K562 (cell line): ENCODE measurements at regions not wholly inside any gene's neighbourhood (a gene's known extent, or its start where the extent isn't known, plus 50 kb on each side); places are given as distances from the start of the nearest gene placed in this dataset.
A peak's percentile ranks its signal among the peaks of the same experiment; 100 is the strongest.

Experiments used
- ETV1 ChIP-seq: fragments of 450-650 bp; conservative IDR thresholded peaks from 2 replicates; pipeline ENCODE4 v1.6.1; 2016; ENCODE audit warnings: missing genetic modification characterization, control low read depth, low read depth, missing compliant biosample characterization
- FOXA3 ChIP-seq, 2 experiments: fragments of 450-650 bp in 1 of 2; sonication (generic) in 1 of 2; formaldehyde crosslinking; IDR thresholded peaks in 1 of 2; conservative IDR thresholded peaks in 1 of 2; 2 replicates each; pipeline versions ENCODE4 v1.4.0 to v1.8.0; 2020 to 2022; ENCODE audit warnings: mild to moderate bottlenecking in 2 of 2, missing genetic modification reagents in 1 of 2
- L3MBTL2 ChIP-seq: fragments of 450-650 bp; IDR thresholded peaks from 2 replicates; pipeline ENCODE4 v1.6.1; 2016; ENCODE audit warnings: mild to moderate bottlenecking, moderate library complexity
- MCM3 ChIP-seq: fragments of 450-650 bp; IDR thresholded peaks from 2 replicates; pipeline ENCODE4 v1.6.1; 2016
- MYC ChIP-seq, 2 experiments: fragments of 250-450 bp in 1 of 2; sonication (Bioruptor Pico) in 1 of 2; IDR thresholded peaks; 2 replicates each; pipeline versions ENCODE4 v1.5.1 to v1.6.1; 2012 to 2021; ENCODE audit warnings: low read depth in 2 of 2, borderline replicate concordance in 1 of 2, improper control_type of control experiment in 1 of 2, low read length in 1 of 2, mild to moderate bottlenecking in 1 of 2, moderate library complexity in 1 of 2
- SMC3 ChIP-seq: conservative IDR thresholded peaks from 2 replicates; pipeline ENCODE4 v1.6.1; 2011; ENCODE audit warnings: low read depth, low read length, improper control_type of control experiment; ENCODE audit not compliant: insufficient read depth
- YY1 ChIP-seq, 3 experiments: IDR thresholded peaks; 2 replicates each; pipeline ENCODE4 v1.6.1; 2011; ENCODE audit warnings: low read length in 2 of 3, mild to moderate bottlenecking in 2 of 3, moderate library complexity in 2 of 3, borderline replicate concordance in 1 of 3, control low read depth in 1 of 3, low read depth in 1 of 3; ENCODE audit not compliant: insufficient read depth in 3 of 3, insufficient replicate concordance in 2 of 3, control insufficient read depth in 1 of 3, insufficient read length in 1 of 3; ENCODE audit errors: extremely low read depth in 1 of 3
- ZNF217 ChIP-seq: sonication (generic); formaldehyde crosslinking; IDR thresholded peaks from 2 replicates; pipeline ENCODE4 v1.8.0; 2022; ENCODE audit warnings: mild to moderate bottlenecking, missing genetic modification reagents
- TF ChIP-seq, protein P1 (sequence below): fragments of 450-650 bp; IDR thresholded peaks from 2 replicates; pipeline ENCODE4 v1.6.1; 2016; ENCODE audit warnings: antibody characterized with exemption
- TF ChIP-seq, protein P2 (sequence below), 2 experiments: fragments of 250-450 bp in 1 of 2; fragments of 450-650 bp in 1 of 2; sonication (Bioruptor Pico) in 1 of 2; IDR thresholded peaks; 2 replicates each; pipeline versions ENCODE4 v1.6.1 to v1.8.0; 2016 to 2021; ENCODE audit warnings: mild to moderate bottlenecking in 2 of 2, moderate library complexity in 2 of 2, missing compliant biosample characterization in 1 of 2, missing genetic modification characterization in 1 of 2
- TF ChIP-seq, protein P3 (sequence below): fragments of 200-600 bp; sonication (generic); IDR thresholded peaks from one replicate; pipeline ENCODE4 v1.6.1; 2012; ENCODE audit warnings: mild to moderate bottlenecking, low read depth, low read length, inconsistent platforms

DNA sequence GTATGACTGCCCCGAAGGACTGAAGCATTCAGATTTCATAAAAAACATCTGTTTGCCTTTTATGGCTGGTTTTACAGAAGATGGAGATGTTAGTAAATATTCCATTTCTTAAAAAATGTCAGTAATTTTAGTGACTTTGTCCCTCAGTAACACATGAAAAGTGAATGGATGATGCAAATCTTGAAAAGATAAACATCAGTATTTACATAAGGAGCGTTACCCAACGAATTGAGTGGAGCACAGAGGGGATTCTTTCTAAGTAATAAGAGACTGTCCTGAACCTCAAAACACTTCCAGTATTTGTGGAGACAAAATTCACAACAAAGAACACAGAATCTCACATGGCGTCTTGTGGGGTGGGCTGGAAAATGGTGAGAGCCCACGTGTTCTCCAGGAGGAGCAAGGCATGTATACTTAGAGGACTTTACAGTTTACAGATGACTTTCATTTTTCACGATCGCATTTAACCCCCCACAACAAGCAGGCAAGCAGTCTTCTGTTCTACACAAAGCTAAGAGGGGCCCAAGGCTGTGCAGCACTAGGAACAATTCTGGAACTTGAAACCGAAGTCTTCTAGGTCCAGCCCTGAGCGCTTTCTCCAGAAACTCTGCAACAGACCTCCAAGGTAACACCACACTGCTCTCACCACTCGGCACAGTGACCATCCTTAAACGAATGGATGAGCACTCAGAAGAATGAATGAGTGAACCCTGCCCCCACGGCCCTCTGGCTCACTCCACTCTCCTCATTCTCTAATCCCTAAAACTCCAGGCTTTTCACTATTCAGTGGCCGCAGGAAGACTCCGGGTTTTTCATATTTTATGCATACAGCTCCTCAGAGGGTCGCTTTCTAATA is 709.8 kb downstream of the UQCRFS1 start (continued):
- TF ChIP-seq FOXA3 (CRISPR knock-in tag; conservative IDR thresholded peaks at IDR 0.05 in 1 of 2, IDR thresholded peaks at IDR 0.05 in 1 of 2) (peak; percentile 50 to 86; a peak in 3 of 4 replicates), L3MBTL2 (peak; percentile 14; the same call in 1 of the 2 replicates), SMC3 (no peak), YY1 (IDR thresholded peaks at IDR 0.05; ENCODE audit: borderline replicate concordance in 1 of 3, control insufficient read depth in 1 of 3, extremely low read depth in 1 of 3, insufficient read depth in 3 of 3, insufficient read length in 1 of 3, insufficient replicate concordance in 2 of 3, low read depth in 1 of 3, low read length in 2 of 3) (peak in 1 of 3 experiments; percentile 17), ETV1 (tag) (0 out of 2 replicates have a peak, but pooled peaks have one; percentile 14), MYC (IDR thresholded peaks at IDR 0.05; ENCODE audit: low read depth, low read length) (0 out of 2 replicates have a peak, but pooled peaks have one; percentile 24), MYC (CRISPR knock-in tag; IDR thresholded peaks at IDR 0.05; ENCODE audit: borderline replicate concordance, low read depth) (no peak), ZNF217 (CRISPR knock-in tag) (no peak), MCM3 (no peak)
- TF ChIP-seq, protein P1, sequence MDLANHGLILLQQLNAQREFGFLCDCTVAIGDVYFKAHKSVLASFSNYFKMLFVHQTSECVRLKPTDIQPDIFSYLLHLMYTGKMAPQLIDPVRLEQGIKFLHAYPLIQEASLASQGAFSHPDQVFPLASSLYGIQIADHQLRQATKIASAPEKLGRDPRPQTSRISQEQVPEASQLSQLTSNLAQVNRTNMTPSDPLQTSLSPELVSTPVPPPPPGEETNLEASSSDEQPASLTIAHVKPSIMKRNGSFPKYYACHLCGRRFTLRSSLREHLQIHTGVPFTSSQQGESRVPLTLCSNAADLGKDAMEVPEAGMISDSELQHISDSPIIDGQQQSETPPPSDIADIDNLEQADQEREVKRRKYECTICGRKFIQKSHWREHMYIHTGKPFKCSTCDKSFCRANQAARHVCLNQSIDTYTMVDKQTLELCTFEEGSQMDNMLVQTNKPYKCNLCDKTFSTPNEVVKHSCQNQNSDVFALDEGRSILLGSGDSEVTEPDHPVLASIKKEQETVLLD: no peak
- TF ChIP-seq, protein P2, sequence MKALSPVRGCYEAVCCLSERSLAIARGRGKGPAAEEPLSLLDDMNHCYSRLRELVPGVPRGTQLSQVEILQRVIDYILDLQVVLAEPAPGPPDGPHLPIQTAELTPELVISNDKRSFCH (CRISPR knock-in tag; IDR thresholded peaks at IDR 0.05): no peak
- TF ChIP-seq, protein P2 (tag; IDR thresholded peaks at IDR 0.05): no peak
- TF ChIP-seq, protein P3, sequence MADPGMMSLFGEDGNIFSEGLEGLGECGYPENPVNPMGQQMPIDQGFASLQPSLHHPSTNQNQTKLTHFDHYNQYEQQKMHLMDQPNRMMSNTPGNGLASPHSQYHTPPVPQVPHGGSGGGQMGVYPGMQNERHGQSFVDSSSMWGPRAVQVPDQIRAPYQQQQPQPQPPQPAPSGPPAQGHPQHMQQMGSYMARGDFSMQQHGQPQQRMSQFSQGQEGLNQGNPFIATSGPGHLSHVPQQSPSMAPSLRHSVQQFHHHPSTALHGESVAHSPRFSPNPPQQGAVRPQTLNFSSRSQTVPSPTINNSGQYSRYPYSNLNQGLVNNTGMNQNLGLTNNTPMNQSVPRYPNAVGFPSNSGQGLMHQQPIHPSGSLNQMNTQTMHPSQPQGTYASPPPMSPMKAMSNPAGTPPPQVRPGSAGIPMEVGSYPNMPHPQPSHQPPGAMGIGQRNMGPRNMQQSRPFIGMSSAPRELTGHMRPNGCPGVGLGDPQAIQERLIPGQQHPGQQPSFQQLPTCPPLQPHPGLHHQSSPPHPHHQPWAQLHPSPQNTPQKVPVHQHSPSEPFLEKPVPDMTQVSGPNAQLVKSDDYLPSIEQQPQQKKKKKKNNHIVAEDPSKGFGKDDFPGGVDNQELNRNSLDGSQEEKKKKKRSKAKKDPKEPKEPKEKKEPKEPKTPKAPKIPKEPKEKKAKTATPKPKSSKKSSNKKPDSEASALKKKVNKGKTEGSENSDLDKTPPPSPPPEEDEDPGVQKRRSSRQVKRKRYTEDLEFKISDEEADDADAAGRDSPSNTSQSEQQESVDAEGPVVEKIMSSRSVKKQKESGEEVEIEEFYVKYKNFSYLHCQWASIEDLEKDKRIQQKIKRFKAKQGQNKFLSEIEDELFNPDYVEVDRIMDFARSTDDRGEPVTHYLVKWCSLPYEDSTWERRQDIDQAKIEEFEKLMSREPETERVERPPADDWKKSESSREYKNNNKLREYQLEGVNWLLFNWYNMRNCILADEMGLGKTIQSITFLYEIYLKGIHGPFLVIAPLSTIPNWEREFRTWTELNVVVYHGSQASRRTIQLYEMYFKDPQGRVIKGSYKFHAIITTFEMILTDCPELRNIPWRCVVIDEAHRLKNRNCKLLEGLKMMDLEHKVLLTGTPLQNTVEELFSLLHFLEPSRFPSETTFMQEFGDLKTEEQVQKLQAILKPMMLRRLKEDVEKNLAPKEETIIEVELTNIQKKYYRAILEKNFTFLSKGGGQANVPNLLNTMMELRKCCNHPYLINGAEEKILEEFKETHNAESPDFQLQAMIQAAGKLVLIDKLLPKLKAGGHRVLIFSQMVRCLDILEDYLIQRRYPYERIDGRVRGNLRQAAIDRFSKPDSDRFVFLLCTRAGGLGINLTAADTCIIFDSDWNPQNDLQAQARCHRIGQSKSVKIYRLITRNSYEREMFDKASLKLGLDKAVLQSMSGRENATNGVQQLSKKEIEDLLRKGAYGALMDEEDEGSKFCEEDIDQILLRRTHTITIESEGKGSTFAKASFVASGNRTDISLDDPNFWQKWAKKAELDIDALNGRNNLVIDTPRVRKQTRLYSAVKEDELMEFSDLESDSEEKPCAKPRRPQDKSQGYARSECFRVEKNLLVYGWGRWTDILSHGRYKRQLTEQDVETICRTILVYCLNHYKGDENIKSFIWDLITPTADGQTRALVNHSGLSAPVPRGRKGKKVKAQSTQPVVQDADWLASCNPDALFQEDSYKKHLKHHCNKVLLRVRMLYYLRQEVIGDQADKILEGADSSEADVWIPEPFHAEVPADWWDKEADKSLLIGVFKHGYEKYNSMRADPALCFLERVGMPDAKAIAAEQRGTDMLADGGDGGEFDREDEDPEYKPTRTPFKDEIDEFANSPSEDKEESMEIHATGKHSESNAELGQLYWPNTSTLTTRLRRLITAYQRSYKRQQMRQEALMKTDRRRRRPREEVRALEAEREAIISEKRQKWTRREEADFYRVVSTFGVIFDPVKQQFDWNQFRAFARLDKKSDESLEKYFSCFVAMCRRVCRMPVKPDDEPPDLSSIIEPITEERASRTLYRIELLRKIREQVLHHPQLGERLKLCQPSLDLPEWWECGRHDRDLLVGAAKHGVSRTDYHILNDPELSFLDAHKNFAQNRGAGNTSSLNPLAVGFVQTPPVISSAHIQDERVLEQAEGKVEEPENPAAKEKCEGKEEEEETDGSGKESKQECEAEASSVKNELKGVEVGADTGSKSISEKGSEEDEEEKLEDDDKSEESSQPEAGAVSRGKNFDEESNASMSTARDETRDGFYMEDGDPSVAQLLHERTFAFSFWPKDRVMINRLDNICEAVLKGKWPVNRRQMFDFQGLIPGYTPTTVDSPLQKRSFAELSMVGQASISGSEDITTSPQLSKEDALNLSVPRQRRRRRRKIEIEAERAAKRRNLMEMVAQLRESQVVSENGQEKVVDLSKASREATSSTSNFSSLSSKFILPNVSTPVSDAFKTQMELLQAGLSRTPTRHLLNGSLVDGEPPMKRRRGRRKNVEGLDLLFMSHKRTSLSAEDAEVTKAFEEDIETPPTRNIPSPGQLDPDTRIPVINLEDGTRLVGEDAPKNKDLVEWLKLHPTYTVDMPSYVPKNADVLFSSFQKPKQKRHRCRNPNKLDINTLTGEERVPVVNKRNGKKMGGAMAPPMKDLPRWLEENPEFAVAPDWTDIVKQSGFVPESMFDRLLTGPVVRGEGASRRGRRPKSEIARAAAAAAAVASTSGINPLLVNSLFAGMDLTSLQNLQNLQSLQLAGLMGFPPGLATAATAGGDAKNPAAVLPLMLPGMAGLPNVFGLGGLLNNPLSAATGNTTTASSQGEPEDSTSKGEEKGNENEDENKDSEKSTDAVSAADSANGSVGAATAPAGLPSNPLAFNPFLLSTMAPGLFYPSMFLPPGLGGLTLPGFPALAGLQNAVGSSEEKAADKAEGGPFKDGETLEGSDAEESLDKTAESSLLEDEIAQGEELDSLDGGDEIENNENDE: no peak
